ENCODE measurements at regions not wholly inside any gene's neighbourhood (a gene's known extent, or its start where the extent isn't known, plus 50 kb on each side); places are given as distances from the start of the nearest gene placed in this dataset.
"Not testable (repeated sequence)": the region's sequence is repeated elsewhere in the genome, so short reads cannot be mapped to it uniquely, and the experiment has no call there.

DNA sequence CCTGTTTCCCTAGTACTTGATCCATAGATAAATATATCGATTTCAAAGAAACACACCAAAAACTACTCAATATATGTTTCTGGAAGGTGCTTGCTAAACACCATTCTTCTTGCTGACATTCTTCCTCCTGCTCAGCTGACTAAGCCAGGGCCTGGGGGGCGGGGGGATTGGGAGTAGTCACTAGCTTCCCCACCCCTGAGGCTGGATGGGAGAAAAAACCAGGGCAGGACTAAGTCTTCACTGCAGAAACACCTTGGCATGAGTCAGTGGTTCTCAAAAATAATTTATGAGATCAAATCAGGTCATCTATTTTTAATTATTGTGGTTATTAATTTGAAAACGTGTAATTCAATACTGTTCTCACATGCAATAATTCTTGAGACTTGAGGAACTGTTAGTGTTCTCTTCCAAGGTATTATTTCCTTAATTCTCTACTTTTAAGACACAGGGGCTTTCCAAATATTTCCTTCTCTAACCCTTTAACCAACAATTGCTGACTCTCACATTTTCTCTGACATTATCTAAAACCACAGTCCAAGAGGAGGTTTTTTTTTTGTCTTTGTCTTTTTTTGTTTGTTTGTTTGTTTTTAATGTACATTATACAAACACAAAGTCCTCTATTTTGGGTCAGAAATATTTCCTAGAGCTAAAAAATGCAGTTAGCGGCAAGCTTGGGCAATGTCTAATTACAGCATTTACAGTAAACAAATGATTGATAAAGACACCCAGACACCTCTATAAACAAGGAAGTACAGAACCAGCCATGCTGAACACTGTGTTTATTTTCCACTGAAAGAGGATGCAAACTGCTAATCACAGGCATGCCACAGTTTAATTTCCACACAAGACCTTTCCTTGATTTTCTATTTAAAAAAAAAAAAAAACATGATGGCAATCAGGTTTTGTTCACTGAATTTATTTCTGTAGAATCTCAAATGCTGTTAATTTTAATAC lies 120.3 kb upstream of the USP9X start:
- H3K4me3 Mint-ChIP-seq, result no peak overlapping the region
- no peaks in the 10 kb centered on the region for H3K27me3 Mint-ChIP-seq (ENCODE audit: low read depth)
- H3K27ac Mint-ChIP-seq, result no peak overlapping the region
- no peaks in the 10 kb centered on the region for H3K36me3 Mint-ChIP-seq (ENCODE audit: low read depth)
- no peaks in the 10 kb centered on the region for H3K4me1 Mint-ChIP-seq (ENCODE audit: low read depth)
- H3K9me3 Mint-ChIP-seq, result peaks cover 6% of the 10 kb centered on the region

DNA sequence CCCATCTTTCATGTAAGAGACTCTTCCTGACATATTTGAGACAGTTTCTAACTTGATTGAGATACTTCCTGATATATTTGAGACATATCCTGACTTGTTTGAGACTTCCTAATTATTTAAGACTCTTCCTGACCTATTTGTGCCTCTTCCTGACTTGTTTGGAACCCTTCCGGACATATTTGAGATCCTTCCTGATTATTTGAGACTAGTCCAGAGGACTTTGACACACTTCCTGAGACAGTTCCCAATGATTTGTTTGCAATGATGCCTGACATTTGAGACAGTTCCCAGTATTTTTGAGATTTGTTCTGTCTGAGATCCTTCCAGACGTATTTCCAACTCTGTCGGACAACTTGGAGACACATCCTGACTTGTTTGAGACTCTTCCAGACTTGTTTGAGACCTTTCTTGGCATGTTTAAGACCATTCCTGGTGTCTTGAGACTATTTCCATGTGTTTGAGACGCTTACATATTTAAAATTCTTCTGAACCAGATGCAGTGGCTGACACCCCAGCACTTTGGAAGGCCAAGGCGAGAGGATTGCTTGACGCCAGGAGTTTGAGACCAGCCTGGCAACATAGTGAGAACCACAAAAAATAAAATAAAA lies 118.9 kb upstream of the USP9X start:
- Mint-ChIP-seq H3K36me3 (ENCODE audit: low read depth) (no peaks in the 10 kb centered on the region), H3K27me3 (ENCODE audit: low read depth) (no peaks in the 10 kb centered on the region), H3K9me3 (peaks cover 6% of the 10 kb centered on the region), H3K4me1 (ENCODE audit: low read depth) (no peaks in the 10 kb centered on the region), H3K27ac (no peak overlapping the region), H3K4me3 (no peak overlapping the region)

DNA sequence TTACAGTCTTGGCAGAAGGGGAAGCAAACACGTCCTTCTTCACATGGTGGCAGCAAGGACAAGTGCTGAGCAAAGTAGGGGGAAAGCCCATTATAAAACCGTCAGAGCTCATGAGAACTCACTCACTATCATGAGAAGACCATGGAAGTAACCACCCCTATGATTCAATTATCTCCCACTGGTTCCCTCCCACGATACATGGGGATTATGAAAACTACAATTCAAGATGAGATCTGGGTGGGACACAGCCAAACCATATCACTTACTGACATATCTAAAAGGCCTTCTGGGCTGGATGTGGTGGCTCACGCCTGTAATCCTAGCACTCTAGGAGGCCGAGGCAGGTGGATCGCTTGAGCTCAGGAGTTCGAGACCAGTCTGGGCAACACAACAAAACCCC lies 117.1 kb upstream of the USP9X start:
- Mint-ChIP-seq H3K27me3 (ENCODE audit: low read depth) (no peaks in the 10 kb centered on the region), H3K27ac (no peak overlapping the region), H3K9me3 (peaks cover 6% of the 10 kb centered on the region), H3K36me3 (ENCODE audit: low read depth) (no peaks in the 10 kb centered on the region), H3K4me1 (ENCODE audit: low read depth) (no peaks in the 10 kb centered on the region), H3K4me3 (no peak overlapping the region)

DNA sequence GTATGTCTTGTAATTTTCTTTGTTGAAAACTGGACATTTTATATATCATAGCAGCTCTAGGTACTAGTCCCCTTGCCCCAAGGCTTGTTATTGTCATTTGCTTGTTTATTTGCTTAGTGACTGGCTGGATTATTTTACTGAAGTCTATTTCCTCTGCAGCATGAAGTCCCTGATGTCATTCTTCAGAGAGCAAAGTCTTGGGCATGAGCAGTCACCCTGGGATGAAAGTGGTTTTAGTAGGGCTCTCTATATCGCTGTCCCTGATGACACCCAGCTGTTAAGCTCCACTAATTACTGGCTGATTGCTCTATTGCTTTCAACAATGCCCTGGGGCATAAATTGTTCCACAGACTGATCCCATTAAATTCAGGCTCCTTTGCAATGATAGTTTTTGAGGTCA lies 113.5 kb upstream of the USP9X start:
- Mint-ChIP-seq H3K36me3 (ENCODE audit: low read depth) (no peaks in the 10 kb centered on the region), H3K4me1 (ENCODE audit: low read depth) (no peaks in the 10 kb centered on the region), H3K27me3 (ENCODE audit: low read depth) (no peaks in the 10 kb centered on the region), H3K4me3 (no peak overlapping the region), H3K27ac (no peak overlapping the region), H3K9me3 (no peaks in the 10 kb centered on the region)

DNA sequence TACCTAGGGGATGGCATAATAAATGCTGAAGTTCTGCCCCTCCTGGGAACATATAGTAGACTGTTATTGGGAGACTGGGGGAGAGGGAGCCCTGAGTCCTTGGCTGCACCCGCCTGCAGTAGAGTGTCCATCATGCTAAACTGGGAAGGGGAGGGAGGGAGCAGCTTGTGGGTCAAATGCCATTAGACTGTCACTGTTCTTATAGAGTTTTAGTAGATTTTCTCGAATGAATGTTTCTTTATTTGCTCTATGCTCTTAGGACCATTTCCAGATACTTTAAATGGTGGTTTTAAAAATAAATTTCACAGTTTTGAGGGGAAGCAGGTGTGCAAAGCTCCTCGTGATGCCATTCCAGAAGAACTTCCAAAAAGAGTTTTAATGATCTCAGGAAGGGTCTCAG lies 111.6 kb upstream of the USP9X start:
- no peaks in the 10 kb centered on the region for H3K4me1 Mint-ChIP-seq (ENCODE audit: low read depth)
- H3K9me3 Mint-ChIP-seq, result peaks cover 7% of the 10 kb centered on the region
- peaks cover 2% of the 10 kb centered on the region for H3K36me3 Mint-ChIP-seq (ENCODE audit: low read depth)
- no peak overlapping the region for H3K27ac Mint-ChIP-seq
- H3K27me3 Mint-ChIP-seq (ENCODE audit: low read depth), result no peaks in the 10 kb centered on the region
- H3K4me3 Mint-ChIP-seq, result no peak overlapping the region

DNA sequence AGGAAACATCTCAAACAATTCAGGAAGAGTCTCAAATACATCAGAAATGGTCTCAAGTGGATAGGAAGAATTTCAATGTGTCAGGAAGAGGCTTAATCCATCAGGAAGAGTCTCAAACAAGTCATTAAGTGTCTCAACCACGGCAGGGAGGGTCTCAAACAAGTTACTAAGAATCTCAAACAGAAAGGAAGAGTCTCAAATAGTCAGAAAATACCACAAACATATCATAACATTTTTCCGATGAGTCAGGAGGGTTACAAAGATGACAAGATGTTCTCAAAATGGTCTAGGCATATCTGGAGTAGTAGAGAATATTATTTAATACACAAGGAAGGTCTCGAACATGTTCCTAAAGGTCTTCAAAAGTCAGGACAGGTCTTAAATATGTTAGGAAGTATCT lies 109.3 kb upstream of the USP9X start:
- Mint-ChIP-seq H3K27me3 (ENCODE audit: low read depth) (no peaks in the 10 kb centered on the region), H3K27ac (no peak overlapping the region), H3K36me3 (ENCODE audit: low read depth) (peaks cover 2% of the 10 kb centered on the region)

DNA sequence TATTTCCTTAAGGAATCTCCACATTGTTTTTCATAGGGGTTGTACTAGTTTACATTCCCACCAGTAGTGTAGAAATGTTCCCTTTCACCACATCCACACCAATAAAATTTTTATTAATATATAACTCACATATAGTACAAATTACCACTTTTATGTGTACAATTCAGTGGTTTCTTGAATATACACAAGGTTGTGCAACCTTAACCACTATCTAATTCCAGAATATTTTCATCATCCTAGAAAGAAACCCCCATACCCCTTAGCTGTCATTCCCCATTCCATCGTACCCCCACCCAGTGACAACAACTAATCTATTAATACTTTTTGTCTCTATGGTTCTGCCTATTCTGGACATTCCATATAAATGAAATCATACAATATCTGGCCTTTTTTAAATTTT lies 108.3 kb upstream of the USP9X start:
- no peak overlapping the region for H3K4me3 Mint-ChIP-seq
- H3K4me1 Mint-ChIP-seq (ENCODE audit: low read depth), result no peaks in the 10 kb centered on the region
- H3K27me3 Mint-ChIP-seq (ENCODE audit: low read depth), result no peaks in the 10 kb centered on the region
- peaks cover 7% of the 10 kb centered on the region for H3K9me3 Mint-ChIP-seq
- H3K36me3 Mint-ChIP-seq (ENCODE audit: low read depth), result peaks cover 2% of the 10 kb centered on the region
- H3K27ac Mint-ChIP-seq, result no peak overlapping the region

More for the DNA sequence above, 109.3 kb upstream of the USP9X start:
- Mint-ChIP-seq H3K4me1 (ENCODE audit: low read depth) (no peaks in the 10 kb centered on the region), H3K9me3 (peaks cover 7% of the 10 kb centered on the region), H3K4me3 (no peak overlapping the region)

DNA sequence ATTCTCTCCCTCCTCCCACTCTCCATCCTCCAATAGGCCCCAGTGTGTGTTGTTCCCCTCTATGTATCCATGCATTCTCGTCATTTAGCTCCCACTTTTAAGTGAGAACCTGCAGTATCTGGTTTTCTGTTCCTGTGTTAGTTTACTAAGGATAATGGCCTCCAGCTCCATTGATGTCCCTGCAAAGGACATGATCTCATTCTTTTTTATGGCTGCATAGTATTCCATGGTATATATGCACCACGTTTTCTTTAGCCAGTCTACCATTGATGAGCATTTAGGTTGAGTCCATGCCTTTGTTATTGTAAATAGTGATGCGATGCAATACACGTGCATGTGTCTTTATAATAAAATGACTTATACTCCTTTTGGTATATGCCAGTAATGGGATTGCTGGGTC lies 100.3 kb upstream of the USP9X start:
- H3K4me1 Mint-ChIP-seq (ENCODE audit: low read depth), result no peaks in the 10 kb centered on the region
- peaks cover 5% of the 10 kb centered on the region for H3K9me3 Mint-ChIP-seq
- no peaks in the 10 kb centered on the region for H3K36me3 Mint-ChIP-seq (ENCODE audit: low read depth)
- H3K4me3 Mint-ChIP-seq, result no peak overlapping the region
- H3K27me3 Mint-ChIP-seq (ENCODE audit: low read depth), result no peaks in the 10 kb centered on the region
- H3K27ac Mint-ChIP-seq, result no peak overlapping the region

DNA sequence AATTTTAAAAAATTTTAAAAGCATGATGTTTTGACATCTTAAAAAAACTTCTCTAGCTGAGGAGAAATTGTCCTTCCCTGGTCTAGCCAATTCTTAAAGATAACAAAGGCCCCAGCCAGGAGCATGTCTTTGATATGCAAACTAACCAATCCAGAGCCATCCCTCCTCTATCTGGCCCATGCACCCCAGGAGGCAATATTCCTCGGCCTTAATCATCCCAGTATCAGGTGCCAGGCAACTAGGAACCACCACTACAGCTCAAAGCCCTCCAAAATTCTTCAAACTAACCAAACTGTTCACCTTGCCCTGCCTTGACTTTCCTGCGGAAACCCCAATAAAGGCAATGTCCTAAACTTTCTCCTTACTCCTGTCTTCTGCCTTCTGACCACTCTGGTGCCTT lies 97.8 kb upstream of the USP9X start:
- peaks cover 5% of the 10 kb centered on the region for H3K9me3 Mint-ChIP-seq

DNA sequence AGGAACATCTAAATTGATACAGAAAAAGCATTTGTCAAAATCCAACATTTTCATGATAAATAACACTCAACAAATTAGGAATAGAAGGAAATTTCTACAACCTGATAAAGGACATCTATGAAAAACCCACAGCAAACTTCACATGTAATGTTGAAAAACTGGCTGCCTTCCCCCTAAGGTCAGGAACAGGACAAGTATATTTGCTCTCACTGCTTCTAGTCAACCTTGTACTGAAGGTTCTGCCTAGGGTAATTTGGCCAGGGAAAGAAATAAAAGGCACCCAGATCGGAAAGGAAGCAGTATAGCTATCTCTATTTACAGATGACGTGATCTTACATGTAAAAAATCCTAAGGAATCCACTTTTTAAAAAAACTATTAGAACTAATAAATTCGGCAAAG lies 97.1 kb upstream of the USP9X start:
- Mint-ChIP-seq H3K4me3 (no peak overlapping the region), H3K27me3 (ENCODE audit: low read depth) (no peaks in the 10 kb centered on the region), H3K36me3 (ENCODE audit: low read depth) (no peaks in the 10 kb centered on the region)

More for the DNA sequence above, 97.8 kb upstream of the USP9X start:
- no peaks in the 10 kb centered on the region for H3K27me3 Mint-ChIP-seq (ENCODE audit: low read depth)
- H3K4me1 Mint-ChIP-seq (ENCODE audit: low read depth), result no peaks in the 10 kb centered on the region
- H3K36me3 Mint-ChIP-seq (ENCODE audit: low read depth), result no peaks in the 10 kb centered on the region
- H3K27ac Mint-ChIP-seq, result no peak overlapping the region
- H3K4me3 Mint-ChIP-seq, result no peak overlapping the region

DNA sequence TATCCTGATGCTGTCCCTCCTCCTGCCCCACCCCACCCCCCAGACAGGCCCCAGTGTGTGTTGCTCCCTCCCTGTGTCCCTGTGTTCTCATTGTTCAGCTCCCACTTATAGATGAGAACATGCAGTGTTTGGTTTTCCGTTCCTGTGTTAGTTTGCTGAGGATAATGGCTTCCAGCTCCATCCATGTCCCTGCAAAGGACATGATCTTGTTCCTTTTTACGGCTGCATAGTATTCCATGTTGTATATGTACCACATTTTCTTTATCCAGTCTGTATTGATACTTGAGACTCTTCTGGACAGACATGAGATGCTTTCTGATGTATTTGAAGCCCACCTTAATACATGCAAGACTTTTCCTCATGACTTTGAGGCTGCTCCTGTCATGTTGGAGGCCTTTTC lies 91.8 kb upstream of the USP9X start:
- not testable (repeated sequence) for H3K36me3 Mint-ChIP-seq (ENCODE audit: low read depth); H3K27ac Mint-ChIP-seq; H3K27me3 Mint-ChIP-seq (ENCODE audit: low read depth); H3K4me3 Mint-ChIP-seq; H3K4me1 Mint-ChIP-seq (ENCODE audit: low read depth); H3K9me3 Mint-ChIP-seq

More for the DNA sequence above, 97.1 kb upstream of the USP9X start:
- Mint-ChIP-seq H3K4me1 (ENCODE audit: low read depth) (no peaks in the 10 kb centered on the region), H3K27ac (no peak overlapping the region), H3K9me3 (peaks cover 5% of the 10 kb centered on the region)

DNA sequence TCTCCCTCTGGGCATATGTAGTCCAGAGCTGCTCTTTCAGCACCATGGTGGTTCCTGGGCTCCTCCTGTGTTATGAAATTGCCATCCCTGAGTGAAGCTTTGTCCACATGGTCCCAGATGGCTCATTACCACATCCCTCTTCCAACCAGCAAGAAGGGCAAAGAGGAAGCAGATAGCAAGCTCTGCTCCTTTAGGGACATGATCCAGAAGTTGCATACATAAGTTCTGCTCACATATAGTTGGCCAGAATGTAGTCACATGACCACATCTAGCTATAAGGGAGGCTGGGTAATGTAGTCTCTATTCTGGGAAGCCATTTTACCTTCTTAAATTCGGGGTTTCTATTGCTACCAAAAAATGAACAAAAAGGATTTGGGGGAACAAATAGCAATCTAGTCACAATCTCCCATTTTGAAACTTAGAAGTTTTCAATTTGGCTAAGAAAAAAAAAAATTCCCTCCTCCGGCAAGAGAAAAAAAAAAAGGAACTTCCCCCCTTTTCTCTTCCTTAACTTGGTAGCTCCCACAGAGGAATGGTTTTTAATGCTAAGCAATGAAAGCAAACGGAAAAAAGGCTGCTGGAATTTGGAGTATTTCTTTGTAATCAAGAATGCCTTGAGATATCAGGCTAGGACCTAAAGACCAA lies 88.2 kb upstream of the USP9X start:
- H3K4me3 Mint-ChIP-seq, result peak overlapping the region; percentile 31
- no peaks in the 10 kb centered on the region for H3K4me1 Mint-ChIP-seq (ENCODE audit: low read depth)
- H3K36me3 Mint-ChIP-seq (ENCODE audit: low read depth), result no peaks in the 10 kb centered on the region
- H3K9me3 Mint-ChIP-seq, result no peaks in the 10 kb centered on the region
- H3K27ac Mint-ChIP-seq, result no peak overlapping the region
- H3K27me3 Mint-ChIP-seq (ENCODE audit: low read depth), result no peaks in the 10 kb centered on the region

DNA sequence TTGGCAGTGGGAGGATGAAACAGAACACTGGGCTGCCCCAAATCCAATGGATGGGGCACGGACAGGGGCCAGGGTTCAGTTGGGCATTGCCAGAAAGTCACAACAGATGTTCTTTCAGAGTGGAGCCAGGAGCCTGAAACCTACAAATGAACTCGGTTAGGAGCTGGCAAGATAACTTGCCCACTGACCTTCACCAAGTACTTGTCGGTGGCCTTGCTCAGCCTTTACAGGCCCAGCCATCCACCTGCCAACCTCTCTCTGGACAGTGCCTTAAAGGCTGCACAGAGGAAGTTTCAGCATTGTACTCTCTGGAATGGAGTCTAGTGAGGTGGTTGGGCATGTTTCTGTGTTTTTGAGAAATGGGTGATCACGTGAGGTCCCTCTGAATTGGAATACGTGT lies 87.1 kb upstream of the USP9X start:
- no peaks in the 10 kb centered on the region for H3K36me3 Mint-ChIP-seq (ENCODE audit: low read depth)

DNA sequence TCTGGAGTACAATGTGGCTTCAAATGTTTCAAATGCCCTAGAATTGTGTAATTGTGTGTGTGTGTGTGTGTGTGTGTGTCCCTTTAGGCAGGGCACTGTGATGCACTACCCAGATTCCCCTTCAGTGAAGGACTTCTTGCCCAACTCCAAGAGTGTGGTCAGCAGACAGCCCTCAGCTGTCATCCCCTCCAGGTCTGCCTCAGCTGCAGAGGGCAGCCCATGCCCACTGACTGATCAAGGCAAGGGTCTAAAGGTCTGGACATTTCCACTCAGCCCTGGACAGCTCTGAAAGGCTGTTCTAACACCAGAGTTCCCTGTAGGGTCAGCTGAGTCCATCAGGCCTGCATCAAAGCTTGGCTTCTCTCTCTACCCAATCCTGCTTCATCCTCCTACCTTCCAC lies 83.9 kb upstream of the USP9X start:
- Mint-ChIP-seq H3K27ac (no peak overlapping the region), H3K4me3 (no peak overlapping the region), H3K36me3 (ENCODE audit: low read depth) (no peaks in the 10 kb centered on the region), H3K9me3 (no peaks in the 10 kb centered on the region), H3K27me3 (ENCODE audit: low read depth) (no peaks in the 10 kb centered on the region), H3K4me1 (ENCODE audit: low read depth) (peaks cover 3% of the 10 kb centered on the region)

More for the DNA sequence above, 87.1 kb upstream of the USP9X start:
- Mint-ChIP-seq H3K4me1 (ENCODE audit: low read depth) (no peaks in the 10 kb centered on the region), H3K27me3 (ENCODE audit: low read depth) (no peaks in the 10 kb centered on the region), H3K27ac (no peak overlapping the region), H3K4me3 (no peak overlapping the region), H3K9me3 (no peaks in the 10 kb centered on the region)

DNA sequence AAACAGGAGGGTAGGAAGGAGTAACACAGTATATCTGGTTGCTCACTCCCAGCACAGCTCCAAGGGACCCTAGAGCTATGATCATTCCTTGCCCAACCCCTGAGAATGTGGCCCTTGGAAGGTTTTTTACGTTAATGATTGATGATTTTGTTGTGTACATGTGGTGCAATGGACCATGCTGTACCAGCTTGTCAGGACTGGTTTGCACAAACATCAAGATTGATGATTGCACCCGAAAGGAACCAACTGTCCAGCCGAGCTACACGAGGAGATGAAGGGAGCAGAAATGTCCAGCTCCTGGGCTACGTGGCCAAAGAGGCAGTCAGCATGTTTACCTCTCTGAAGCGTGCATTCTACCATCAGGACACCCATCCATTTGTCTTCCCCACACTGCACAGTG lies 83.2 kb upstream of the USP9X start:
- H3K4me1 Mint-ChIP-seq (ENCODE audit: low read depth), result peaks cover 4% of the 10 kb centered on the region
- no peak overlapping the region for H3K27ac Mint-ChIP-seq
- no peak overlapping the region for H3K4me3 Mint-ChIP-seq
- no peaks in the 10 kb centered on the region for H3K36me3 Mint-ChIP-seq (ENCODE audit: low read depth)
- no peaks in the 10 kb centered on the region for H3K9me3 Mint-ChIP-seq
- no peaks in the 10 kb centered on the region for H3K27me3 Mint-ChIP-seq (ENCODE audit: low read depth)

Data from T-helper 1 cell treated with Interleukin-12 subunit alpha and Interleukin-12 subunit beta and Interleukin-4 antibody, amounts not matched to agents 30 μg/mL and 1 μg/mL, for 36 hours (primary cell).